OCI-LY1 (cell line): ENCODE measurements at regions not wholly inside any gene's neighbourhood (a gene's known extent, or its start where the extent isn't known, plus 50 kb on each side); places are given as distances from the start of the nearest gene placed in this dataset.

Source experiments
- H2AFZ ChIP-seq: fragments of 200-600 bp; sonication (generic), shearing (Covaris generic); 2 replicates; pipeline ENCODE4 v1.6.0; 2014; ENCODE audit warnings: antibody characterized with exemption, mild to moderate bottlenecking, low read length
- H3F3A ChIP-seq: fragments of 200-600 bp; sonication (generic), shearing (Covaris generic); 2 replicates; pipeline ENCODE4 v1.6.0; 2014; ENCODE audit warnings: mild to moderate bottlenecking, antibody characterized with exemption, low read length, moderate library complexity; ENCODE audit not compliant: insufficient read depth
- H3K27ac ChIP-seq: fragments of 200-600 bp; sonication (generic); 2 replicates; pipeline ENCODE4 v1.5.1; 2014; ENCODE audit warnings: low read length, mixed run types, mild to moderate bottlenecking, low read depth; ENCODE audit not compliant: poor library complexity, severe bottlenecking
- H3K27me3 ChIP-seq: fragments of 200-600 bp; sonication (generic); 2 replicates; pipeline ENCODE4 v1.6.0; 2014; ENCODE audit warnings: antibody characterized with exemption, mild to moderate bottlenecking, low read length, moderate library complexity; ENCODE audit not compliant: insufficient read depth
- H3K36me3 ChIP-seq: fragments of 200-600 bp; sonication (generic); 2 replicates; pipeline ENCODE4 v1.6.1; 2014; ENCODE audit warnings: mild to moderate bottlenecking, antibody characterized with exemption, low read length, moderate library complexity, mixed read lengths; ENCODE audit not compliant: insufficient read depth
- H3K4me1 ChIP-seq: fragments of 200-600 bp; sonication (generic); 2 replicates; pipeline ENCODE4 v1.5.1; 2014; ENCODE audit warnings: mild to moderate bottlenecking, low read length, moderate library complexity; ENCODE audit not compliant: insufficient read depth, severe bottlenecking
- H3K4me2 ChIP-seq: fragments of 200-600 bp; sonication (generic), shearing (Covaris generic); 2 replicates; pipeline ENCODE4 v1.6.1; 2014; ENCODE audit warnings: low read length
- H3K4me3 ChIP-seq: fragments of 200-600 bp; sonication (generic); 2 replicates; pipeline ENCODE4 v1.5.1; 2014; ENCODE audit warnings: low read length, low read depth, mild to moderate bottlenecking, mixed read lengths; ENCODE audit not compliant: poor library complexity, severe bottlenecking
- H3K79me2 ChIP-seq: fragments of 200-600 bp; shearing (Covaris generic); 2 replicates; pipeline ENCODE4 v1.6.1; 2016; ENCODE audit warnings: mixed run types, low read length, mixed read lengths; ENCODE audit not compliant: insufficient read depth
- H3K9ac ChIP-seq: fragments of 200-600 bp; sonication (generic), shearing (Covaris generic); 2 replicates; pipeline ENCODE4 v1.6.1; 2014; ENCODE audit warnings: mild to moderate bottlenecking, low read length, mixed read lengths
- H3K9me2 ChIP-seq: fragments of 200-600 bp; sonication (generic), shearing (Covaris generic); 2 replicates; pipeline ENCODE4 v1.6.1; 2014; ENCODE audit warnings: low read depth, mild to moderate bottlenecking, low read length, mixed read lengths
- H3K9me3 ChIP-seq: fragments of 200-600 bp; shearing (Covaris generic); 2 replicates; pipeline ENCODE4 v1.6.1; 2014; ENCODE audit warnings: low read length, mixed read lengths
- H4K20me1 ChIP-seq: fragments of 200-600 bp; sonication (generic), shearing (Covaris generic); 2 replicates; pipeline ENCODE4 v1.6.0; 2016; ENCODE audit warnings: mild to moderate bottlenecking, low read length; ENCODE audit not compliant: insufficient read depth
- EZH2 ChIP-seq: fragments of 200-600 bp; sonication (generic), shearing (Covaris generic); IDR thresholded peaks from 2 replicates; pipeline ENCODE4 v1.8.0; 2017; ENCODE audit warnings: borderline replicate concordance, mixed run types, mild to moderate bottlenecking, antibody characterized with exemption, low read length, moderate library complexity, mixed read lengths
- TF ChIP-seq, protein P1 (sequence below): fragments of 200-600 bp; sonication (generic), shearing (Covaris generic); IDR thresholded peaks from 2 replicates; pipeline ENCODE4 v1.5.1; 2017; ENCODE audit warnings: mild to moderate bottlenecking, antibody characterized with exemption, low read length, moderate library complexity, mixed read lengths

DNA sequence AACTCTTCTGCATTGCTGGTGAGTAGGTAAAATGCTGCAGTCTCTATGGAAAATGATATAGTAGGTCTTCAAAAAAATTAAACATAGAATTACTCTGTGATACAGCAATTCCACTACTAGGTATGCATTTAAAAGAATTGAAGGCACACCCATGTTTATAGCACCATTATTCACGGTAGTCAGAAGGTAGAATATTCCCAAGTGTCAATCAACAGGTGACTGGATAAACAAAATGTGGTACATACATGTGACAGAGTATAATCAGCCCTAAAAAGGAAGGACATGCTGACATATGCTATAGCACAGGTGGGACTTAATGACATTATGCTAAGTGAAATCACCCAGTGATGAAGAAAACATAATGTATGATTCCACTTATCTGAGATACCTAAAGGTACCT, 123.3 kb downstream of the CCER1 start:
- H3K9ac ChIP-seq: no peak overlapping the region
- no peaks in the 10 kb centered on the region for H3K9me3 ChIP-seq
- TF ChIP-seq, protein P1, sequence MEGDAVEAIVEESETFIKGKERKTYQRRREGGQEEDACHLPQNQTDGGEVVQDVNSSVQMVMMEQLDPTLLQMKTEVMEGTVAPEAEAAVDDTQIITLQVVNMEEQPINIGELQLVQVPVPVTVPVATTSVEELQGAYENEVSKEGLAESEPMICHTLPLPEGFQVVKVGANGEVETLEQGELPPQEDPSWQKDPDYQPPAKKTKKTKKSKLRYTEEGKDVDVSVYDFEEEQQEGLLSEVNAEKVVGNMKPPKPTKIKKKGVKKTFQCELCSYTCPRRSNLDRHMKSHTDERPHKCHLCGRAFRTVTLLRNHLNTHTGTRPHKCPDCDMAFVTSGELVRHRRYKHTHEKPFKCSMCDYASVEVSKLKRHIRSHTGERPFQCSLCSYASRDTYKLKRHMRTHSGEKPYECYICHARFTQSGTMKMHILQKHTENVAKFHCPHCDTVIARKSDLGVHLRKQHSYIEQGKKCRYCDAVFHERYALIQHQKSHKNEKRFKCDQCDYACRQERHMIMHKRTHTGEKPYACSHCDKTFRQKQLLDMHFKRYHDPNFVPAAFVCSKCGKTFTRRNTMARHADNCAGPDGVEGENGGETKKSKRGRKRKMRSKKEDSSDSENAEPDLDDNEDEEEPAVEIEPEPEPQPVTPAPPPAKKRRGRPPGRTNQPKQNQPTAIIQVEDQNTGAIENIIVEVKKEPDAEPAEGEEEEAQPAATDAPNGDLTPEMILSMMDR: no peak
- TF ChIP-seq EZH2: no peak
- H3K4me2 ChIP-seq: no peak overlapping the region
- H3F3A ChIP-seq: no peaks in the 10 kb centered on the region
- H3K79me2 ChIP-seq: no peaks in the 10 kb centered on the region
- no peak overlapping the region for H3K4me3 ChIP-seq
- no peak overlapping the region for H2AFZ ChIP-seq
- no peaks in the 10 kb centered on the region for H3K9me2 ChIP-seq
- no peaks in the 10 kb centered on the region for H3K27me3 ChIP-seq
- no peaks in the 10 kb centered on the region for H3K36me3 ChIP-seq
- H3K4me1 ChIP-seq: no peaks in the 10 kb centered on the region
- no peak overlapping the region for H3K27ac ChIP-seq
- H4K20me1 ChIP-seq: no peaks in the 10 kb centered on the region

DNA sequence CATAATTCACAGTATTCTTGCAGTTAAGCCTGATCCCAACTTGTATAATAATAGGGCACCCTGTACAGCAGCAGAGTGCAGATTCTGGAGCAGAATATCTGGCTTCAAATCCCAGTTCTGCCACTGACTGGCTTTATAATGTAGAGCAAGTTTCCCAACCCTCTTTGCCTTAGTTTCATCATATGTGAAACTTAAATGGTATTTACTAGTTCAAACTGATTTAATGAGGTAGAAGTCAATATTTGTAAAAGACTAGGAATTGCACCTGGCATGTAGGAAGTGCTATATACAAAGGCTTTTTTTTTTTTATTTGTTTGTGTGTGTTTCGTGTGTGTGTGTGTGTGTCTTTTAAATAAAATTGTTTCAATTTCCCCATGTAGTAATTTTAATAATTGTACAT, 125.9 kb downstream of the CCER1 start:
- Histone ChIP-seq H3K4me2 (no peak overlapping the region), H3K9ac (no peak overlapping the region), H3K4me1 (no peaks in the 10 kb centered on the region), H3K27me3 (no peaks in the 10 kb centered on the region), H3K9me3 (no peaks in the 10 kb centered on the region), H3K27ac (no peak overlapping the region), H4K20me1 (no peaks in the 10 kb centered on the region), H3K4me3 (no peak overlapping the region), H2AFZ (no peak overlapping the region), H3K79me2 (no peaks in the 10 kb centered on the region), H3K36me3 (no peaks in the 10 kb centered on the region), H3F3A (no peaks in the 10 kb centered on the region), H3K9me2 (no peaks in the 10 kb centered on the region)
- no peak for TF ChIP-seq EZH2
- TF ChIP-seq, protein P1: no peak

DNA sequence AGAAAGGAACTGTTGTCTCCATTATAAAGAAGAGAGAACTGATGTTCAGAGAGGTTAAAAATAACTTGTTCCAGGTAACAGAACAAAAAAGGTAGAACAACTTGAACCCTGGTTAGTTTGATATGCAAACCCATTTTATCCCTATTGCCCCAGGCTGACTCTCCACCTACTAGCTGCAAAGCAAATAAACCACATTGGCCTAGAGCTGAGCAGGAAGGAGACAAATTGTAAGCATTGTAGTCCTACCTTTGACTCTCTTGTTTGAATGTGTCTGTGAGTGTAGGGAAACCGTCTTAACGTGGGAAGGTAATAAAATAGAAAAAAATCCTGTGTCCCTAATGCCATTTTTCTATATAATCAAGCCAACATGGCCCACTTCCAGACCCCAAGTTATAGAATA, 126.4 kb downstream of the CCER1 start:
- Histone ChIP-seq H3K36me3 (no peaks in the 10 kb centered on the region), H3K4me1 (no peaks in the 10 kb centered on the region), H4K20me1 (no peaks in the 10 kb centered on the region), H3K9me2 (no peaks in the 10 kb centered on the region), H3K9ac (no peak overlapping the region), H3K27me3 (no peaks in the 10 kb centered on the region), H3K79me2 (no peaks in the 10 kb centered on the region), H3K4me3 (no peak overlapping the region), H3K9me3 (no peaks in the 10 kb centered on the region), H3K4me2 (no peak overlapping the region), H3K27ac (no peak overlapping the region), H2AFZ (no peak overlapping the region), H3F3A (no peaks in the 10 kb centered on the region)
- TF ChIP-seq EZH2: no peak
- TF ChIP-seq, protein P1: no peak
